GM12873 (cell line): ENCODE measurements at regions not wholly inside any gene's neighbourhood (a gene's known extent, or its start where the extent isn't known, plus 50 kb on each side); places are given as distances from the start of the nearest gene placed in this dataset.

Experiments
- CTCF ChIP-seq: IDR thresholded peaks from 2 replicates; pipeline ENCODE4 v1.5.1; 2012; ENCODE audit warnings: low read depth, mild to moderate bottlenecking, moderate library complexity, low read length, control low read depth; ENCODE audit not compliant: insufficient read depth; ENCODE audit errors: missing control alignments

GRCh38 chr6:21984135-21984534 lies 312.7 kb downstream of the PRL start:
- no peak for TF ChIP-seq CTCF

- no peak for TF ChIP-seq CTCF
Observed at GRCh38 chr6:21984561-21984960, 312.3 kb downstream of the PRL start.

- no peak for TF ChIP-seq CTCF
Observed at GRCh38 chr6:21985904-21986303, 310.9 kb downstream of the PRL start.

- TF ChIP-seq CTCF = no peak
Observed at GRCh38 chr6:21986703-21987102, 310.1 kb downstream of the PRL start.

- TF ChIP-seq CTCF = no peak
Observed at GRCh38 chr6:21987501-21987957, 309.3 kb downstream of the PRL start.

GRCh38 chr6:21990577-21990976 lies 306.3 kb downstream of the PRL start:
- TF ChIP-seq CTCF = no peak

GRCh38 chr6:21992178-21992967 lies 304.5 kb downstream of the PRL start:
- TF ChIP-seq CTCF = no peak
